GM19351 (cell line): ENCODE measurements at regions not wholly inside any gene's neighbourhood (a gene's known extent, or its start where the extent isn't known, plus 50 kb on each side); places are given as distances from the start of the nearest gene placed in this dataset.

Experiments used
- ATAC-seq: cut with Tn5 transposase; IDR thresholded peaks from one replicate; pipeline ENCODE4 v1.9.1; 2021; ENCODE audit warnings: mild to moderate bottlenecking, moderate library complexity; ENCODE audit not compliant: unreplicated experiment

DNA sequence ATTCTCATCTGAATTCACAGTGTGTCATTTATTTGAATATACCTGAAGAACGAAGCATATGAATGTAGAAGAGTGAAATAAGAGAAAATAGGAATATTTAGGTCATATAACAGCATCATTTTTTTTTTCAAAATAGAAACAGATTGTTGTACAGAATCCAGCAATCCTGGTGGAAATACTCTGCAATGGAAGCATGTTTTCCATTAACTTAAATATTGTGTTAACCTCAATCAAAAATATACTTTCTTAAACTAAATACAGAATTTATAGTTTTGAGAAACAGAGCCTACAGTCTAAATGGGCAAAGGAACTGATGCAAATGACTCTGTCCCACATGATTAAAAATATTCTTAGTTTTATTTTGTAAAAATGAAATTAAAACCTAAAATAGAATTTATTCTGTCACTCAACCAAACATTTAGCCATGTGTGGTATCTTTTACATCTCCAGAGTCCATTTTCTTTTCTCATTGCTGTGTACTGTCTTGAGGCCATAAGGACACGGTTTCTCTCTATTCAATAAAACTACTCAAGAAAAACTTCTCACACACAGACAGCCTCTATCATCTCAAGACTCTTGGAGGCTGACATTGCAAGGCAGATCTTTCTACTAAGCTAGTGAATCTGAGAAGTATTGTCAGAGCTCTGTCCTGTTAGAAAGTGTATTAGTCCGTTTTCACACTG lies 322.6 kb downstream of the LTN1 start:
- no peak for ATAC-seq

DNA sequence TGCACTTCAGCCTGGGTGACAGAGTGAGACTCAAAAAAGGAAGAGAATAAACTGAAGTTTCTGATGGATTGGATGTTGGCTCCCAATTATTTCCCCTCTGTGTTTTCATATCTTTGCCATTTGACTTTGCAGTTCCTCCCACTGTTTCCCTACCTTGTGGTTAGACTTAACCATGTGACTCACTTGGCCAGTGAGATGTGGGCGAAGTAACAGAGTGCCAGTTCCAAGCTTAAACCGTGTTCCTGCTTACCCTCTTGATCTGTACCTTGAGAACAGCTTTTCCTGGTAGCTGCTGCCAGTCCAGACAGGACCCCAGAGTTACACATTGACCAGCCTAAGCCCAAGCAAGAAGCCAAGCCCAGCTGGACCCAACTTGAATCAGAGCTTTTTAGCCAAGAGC lies 323.4 kb downstream of the LTN1 start:
- no peak for ATAC-seq

DNA sequence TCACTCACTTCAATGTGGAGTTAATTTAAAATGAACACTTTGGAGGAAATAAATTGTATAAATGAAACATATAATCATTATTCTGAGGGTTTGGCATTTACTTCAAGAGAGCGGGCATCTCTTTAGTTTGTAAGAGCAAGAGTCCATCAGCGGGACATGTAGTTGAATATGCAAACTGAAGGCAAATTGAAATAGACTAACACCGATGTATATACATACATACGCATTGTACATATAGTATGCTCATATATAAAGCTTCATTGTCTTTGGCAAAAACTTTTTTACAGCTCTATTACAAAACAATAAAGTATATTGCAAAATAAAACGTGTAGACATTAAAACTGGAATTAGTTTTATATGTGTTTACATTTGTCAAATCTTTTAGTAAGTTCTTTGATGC lies 328.9 kb downstream of the LTN1 start:
- no peak for ATAC-seq

DNA sequence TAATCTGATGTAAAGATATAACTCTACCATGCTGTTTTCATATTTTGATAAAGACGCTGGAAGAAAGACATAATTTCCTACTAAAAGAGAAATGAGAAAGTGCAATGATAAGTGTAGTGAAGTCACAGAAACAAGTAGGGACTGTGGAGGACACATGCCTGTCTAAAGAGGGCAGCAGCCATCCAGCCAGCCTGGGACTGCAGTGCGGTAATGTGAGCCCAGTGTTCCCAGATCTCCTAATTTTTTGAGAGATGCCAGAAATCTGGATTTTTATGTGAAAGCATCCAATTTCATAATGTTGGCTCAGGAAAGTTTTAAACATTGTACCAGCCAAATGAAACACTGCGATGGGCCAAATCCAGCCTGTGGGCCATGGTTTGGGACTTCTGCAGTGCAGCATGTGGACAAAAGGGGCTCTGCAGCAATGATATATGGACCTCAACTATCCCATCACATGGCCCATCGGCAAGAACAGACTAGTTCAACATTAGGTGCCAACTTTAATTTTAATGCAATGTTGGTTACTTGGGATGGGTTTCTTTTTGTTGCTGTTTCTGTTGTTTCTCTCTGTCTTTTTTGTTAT lies 329.5 kb downstream of the LTN1 start:
- no peak for ATAC-seq

GRCh38 chr21:28657566-28657965 lies 335.1 kb downstream of the LTN1 start:
- ATAC-seq = no peak

DNA sequence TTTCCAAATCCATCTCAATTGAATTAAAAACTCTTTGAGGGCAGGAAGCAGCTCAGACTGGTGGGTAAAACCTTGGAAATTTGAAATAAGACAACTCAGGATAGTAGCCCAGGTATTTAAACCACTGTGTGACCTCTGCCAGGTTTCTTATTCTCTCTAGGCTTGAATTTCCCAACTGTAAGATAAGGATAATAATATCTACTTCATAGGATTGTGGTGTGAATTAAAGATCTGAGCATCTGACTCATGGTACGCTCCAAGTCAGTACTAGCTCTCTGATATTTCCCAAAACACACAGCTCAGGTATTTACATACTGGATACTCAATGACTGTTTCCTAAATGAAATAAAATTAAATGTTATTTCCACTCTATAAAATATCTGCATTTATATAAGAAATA lies 337.2 kb downstream of the LTN1 start:
- ATAC-seq = no peak

- ATAC-seq = no peak
These were observed 338.3 kb downstream of the LTN1 start for GRCh38 chr21:28654406-28654805.

DNA sequence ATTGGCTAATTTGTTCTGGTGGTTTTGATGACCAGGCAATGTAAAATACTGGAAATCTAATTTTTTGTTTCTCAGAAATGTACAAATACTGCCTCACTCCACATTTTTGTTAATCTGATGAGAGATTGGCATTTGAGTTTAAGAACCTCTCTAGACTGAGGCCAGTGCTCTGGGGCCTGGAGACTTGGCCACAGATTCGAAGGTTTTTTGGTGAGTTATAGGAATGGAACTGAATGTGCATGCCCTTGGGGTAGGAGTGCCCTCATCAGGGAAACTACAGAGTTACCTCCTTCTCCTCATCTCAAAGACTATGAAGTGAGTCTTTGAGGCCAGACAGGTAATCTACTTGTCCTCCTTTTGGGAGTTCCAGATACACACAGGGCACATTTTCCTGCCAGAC lies 347.9 kb downstream of the LTN1 start:
- ATAC-seq = no peak

DNA sequence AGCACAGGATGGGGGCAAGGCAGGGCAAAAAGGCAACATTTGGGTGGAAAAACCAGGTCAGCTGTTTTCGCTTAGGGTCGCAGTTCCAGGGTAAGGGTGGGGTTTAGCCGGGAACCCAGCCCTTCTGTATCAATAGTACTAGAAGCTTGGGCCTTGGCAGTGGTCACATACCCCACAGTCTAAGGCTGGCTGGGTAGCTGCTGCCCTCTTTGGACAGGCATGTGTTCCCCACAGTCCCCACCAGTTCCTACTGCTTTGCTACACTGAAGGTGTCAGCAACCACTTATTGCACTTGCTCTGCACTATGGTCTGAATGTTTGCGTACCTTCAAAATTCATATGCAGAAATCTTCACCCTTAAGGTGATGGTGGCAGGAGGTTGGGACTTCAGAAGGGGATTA lies 349.8 kb downstream of the LTN1 start:
- no peak for ATAC-seq

GRCh38 chr21:28641731-28642130 lies 350.9 kb downstream of the LTN1 start:
- no peak for ATAC-seq

- no peak for ATAC-seq
These were observed 352.4 kb downstream of the LTN1 start for GRCh38 chr21:28640326-28640725.

GRCh38 chr21:28639737-28640136 lies 352.9 kb downstream of the LTN1 start:
- no peak for ATAC-seq

DNA sequence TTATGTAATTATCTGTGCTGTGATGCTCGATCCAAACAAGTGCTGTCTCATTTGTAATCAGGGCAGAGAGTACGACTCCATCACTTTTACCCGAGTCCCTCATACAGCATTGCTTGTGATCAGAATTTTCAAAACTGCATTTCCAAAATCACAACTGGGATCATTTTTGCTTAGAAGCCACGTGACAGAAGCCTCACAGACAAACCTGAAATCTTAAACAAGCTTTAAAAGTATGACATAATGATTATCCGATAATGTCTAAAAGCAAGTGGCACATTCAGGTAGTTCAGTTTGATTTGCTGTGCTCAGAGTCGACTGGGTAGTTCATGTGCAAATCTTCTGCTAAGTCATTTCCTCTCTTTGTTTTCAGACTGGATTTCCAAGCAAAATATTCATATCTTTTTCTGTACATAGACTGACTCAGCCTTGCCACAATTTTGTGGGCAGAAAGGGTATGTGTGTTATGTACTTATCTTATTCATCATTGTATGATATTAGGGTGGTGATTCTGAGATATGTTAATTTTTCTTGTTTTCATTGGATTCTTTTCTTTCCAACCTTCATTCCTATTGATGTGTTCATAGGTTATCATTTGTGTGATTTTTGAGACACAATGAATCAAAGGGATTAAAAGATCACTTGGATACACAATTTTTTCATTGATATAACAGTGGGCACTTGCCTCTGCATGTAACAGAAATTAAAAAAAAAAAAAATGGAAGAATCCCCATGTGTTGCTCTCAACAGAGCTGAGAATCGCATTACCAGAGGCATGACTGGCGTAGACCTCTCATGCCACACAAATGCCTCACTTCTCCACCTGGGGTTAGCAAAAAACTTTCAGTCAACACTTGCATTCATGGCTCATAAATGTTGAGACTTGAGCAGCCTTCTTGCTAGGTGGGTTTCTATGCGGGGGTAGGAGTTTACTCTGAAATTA lies 355.7 kb downstream of the LTN1 start:
- ATAC-seq = no peak

- no peak for ATAC-seq
These were observed 357.1 kb downstream of the LTN1 start for GRCh38 chr21:28635541-28635940.

GRCh38 chr21:28633839-28634555 lies 358.7 kb downstream of the LTN1 start:
- ATAC-seq = no peak

DNA sequence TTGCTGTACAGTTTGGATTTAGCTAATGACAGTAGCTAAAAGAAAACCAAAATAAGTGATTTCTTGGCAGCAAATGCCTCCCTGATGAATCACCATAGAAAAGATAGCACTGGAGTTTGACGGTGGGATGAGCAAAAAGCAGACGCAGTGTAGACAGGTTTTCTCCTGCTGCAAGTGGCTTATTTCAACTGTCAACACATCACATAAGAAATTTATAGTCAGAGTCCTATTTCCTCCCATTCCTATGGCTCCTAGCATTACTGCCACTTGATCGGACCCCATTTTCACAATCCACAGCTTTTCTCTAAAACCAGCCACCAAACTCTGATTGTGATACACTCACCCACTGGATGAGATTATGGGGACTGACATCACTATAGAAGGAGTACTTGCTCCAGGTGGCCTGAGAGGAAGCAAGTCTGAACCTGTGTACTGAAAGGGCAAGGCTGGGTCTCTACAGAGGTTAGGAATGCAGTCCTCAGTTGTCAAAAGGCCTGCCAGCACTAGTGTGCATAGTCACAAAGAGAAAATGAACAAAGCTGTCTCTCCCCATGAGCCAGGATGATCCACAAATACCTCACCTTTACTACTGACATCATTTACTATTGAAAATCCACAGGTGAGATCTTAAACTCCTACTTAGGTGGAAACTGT lies 359.8 kb downstream of the LTN1 start:
- ATAC-seq = no peak

DNA sequence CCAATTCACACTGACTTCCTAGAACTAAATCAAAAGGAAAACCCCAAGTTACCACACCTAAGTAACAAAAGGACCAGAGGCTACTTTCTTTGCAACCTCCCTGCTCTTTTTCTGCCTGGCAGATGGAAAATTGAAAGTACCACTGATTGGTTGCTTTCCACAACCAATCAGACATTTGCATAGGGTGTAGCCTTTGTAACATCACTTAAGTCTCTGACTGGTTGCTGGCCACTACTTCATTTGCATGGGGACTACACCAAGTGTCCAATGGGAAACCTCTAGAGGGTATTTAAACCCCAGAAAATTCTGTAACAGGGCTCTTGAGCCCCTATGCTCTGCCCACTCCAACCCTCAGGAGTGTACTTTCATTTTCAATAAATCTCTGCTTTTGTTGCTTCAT lies 365.0 kb downstream of the LTN1 start:
- ATAC-seq = no peak

DNA sequence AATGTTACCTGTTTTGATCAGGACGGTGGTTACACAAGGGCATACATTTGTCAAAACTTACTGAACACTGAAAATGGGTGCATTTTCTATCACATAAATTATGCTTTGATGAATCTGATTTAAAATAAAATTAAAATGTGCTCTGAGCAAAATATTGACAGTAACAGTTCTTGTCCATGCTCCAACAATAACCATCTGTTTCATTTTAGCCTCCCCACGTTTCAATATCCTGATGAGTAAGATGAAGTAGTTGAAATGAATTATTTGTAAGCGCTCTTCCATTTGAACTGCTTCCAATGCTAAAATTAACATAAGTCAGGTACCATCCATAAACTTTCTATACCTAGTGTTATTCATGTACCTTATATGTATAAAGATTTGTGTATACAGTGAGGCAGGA lies 365.4 kb downstream of the LTN1 start:
- no peak for ATAC-seq

- no peak for ATAC-seq
These were observed 368.1 kb downstream of the LTN1 start for GRCh38 chr21:28624626-28625025.

DNA sequence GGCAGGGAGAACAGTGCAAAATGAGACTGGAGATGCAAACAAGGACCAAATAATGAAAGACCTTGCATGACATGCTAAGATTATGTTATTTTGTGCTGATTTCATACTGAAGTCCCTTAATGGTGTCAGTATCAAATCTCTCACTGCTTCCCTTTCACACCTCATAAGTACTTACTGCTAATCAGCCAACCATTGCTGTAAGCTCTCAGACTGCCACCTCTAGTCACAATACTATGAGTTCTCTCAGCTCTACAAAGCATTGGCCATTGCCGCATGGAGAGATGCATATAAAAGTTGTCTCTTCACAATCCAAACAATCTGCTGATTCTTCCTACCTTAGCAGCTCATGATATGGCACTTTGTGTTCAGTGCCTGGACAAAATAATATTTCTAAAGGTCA lies 375.4 kb downstream of the LTN1 start:
- ATAC-seq = no peak

GRCh38 chr21:28615276-28615675 lies 377.4 kb downstream of the LTN1 start:
- ATAC-seq = no peak
